Stomach (tissue), 4 donors: ENCODE measurements at regions not wholly inside any gene's neighbourhood (a gene's known extent, or its start where the extent isn't known, plus 50 kb on each side); places are given as distances from the start of the nearest gene placed in this dataset.

Experiments used
- CTCF ChIP-seq, 7 experiments: fragments of 450-650 bp in 4 of 7; fragments of 200-600 bp in 3 of 7; sonication (generic) in 3 of 7; IDR thresholded peaks; one replicate each; pipeline ENCODE4 v1.5.1; 2016 to 2019; ENCODE audit warnings: antibody characterized with exemption in 7 of 7, control low read depth in 2 of 7, mild to moderate bottlenecking in 1 of 7
- POLR2A ChIP-seq, 4 donors: fragments of 450-650 bp; IDR thresholded peaks; one replicate each; pipeline ENCODE4 v1.6.1; 2016; ENCODE audit warnings: antibody characterized with exemption in 4 of 4, control low read depth in 2 of 4, mild to moderate bottlenecking in 1 of 4, moderate library complexity in 1 of 4

DNA sequence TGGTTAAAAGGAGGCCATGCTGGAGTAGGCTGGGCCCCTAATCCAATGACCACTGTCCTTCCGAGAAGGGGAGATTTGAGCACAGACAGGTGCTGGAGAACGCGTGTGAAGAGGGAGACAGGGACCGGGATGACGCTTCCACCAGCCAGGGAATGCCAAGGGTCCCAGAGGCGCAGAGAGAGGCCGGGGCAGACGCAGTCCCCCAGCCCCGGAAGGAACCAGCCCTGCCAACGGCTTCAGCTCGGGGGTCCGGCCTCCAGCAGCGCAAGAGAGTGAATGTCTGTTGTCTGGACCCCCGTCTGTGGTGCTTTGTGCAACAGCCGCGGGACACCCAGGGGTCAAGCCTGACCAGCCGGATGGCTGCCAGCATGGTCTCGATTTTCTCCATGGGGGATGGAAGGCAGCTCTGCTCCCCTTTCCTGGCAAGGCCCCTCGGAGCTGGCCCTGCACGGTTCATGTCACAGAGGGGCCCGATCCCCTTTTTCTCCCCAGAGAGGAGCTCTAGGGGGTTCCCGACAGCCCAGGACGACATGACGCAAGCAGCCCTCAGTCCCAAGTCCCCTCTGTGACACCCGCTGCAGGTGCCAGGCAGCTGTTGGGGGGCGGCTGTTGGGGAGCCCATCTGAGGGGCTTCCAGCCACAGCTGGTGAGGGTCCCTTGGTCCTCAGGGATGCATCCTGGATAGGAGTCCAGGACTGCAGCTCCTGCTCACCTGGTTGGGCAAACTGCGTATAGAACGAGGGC, 73.5 kb downstream of the SIK1 start:
- TF ChIP-seq CTCF (IDR thresholded peaks at IDR 0.05) (no peak), POLR2A (IDR thresholded peaks at IDR 0.05) (no peak)
